ENCODE measurements at regions not wholly inside any gene's neighbourhood (a gene's known extent, or its start where the extent isn't known, plus 50 kb on each side); places are given as distances from the start of the nearest gene placed in this dataset.

DNA sequence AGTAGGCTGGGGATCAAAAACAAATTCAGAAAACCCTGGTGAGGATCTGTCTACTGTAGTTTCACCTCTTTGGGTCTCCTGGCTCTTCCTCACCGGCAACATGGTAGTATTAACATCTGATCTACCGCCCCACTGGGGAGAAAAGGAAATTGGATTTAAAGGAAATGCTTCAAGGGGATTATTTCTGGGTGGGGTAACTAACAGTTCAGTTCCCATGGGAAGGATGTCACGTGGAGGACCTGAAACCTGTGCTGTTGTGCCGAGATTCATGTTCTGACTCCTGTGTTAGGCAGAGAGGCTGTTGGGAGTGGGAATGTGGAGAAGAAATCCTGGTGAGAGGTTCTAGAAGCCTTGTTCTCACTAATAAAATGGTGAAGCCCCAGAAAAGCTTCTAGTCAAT lies 254.4 kb downstream of the BCOR start:
- no peak for TF ChIP-seq POLR2A (IDR thresholded peaks at IDR 0.05)
- TF ChIP-seq, protein P1, sequence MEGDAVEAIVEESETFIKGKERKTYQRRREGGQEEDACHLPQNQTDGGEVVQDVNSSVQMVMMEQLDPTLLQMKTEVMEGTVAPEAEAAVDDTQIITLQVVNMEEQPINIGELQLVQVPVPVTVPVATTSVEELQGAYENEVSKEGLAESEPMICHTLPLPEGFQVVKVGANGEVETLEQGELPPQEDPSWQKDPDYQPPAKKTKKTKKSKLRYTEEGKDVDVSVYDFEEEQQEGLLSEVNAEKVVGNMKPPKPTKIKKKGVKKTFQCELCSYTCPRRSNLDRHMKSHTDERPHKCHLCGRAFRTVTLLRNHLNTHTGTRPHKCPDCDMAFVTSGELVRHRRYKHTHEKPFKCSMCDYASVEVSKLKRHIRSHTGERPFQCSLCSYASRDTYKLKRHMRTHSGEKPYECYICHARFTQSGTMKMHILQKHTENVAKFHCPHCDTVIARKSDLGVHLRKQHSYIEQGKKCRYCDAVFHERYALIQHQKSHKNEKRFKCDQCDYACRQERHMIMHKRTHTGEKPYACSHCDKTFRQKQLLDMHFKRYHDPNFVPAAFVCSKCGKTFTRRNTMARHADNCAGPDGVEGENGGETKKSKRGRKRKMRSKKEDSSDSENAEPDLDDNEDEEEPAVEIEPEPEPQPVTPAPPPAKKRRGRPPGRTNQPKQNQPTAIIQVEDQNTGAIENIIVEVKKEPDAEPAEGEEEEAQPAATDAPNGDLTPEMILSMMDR (IDR thresholded peaks at IDR 0.05): no peak
- no peak for TF ChIP-seq EP300 (IDR thresholded peaks at IDR 0.05)

Measured in ovary (tissue), 3 donors.